Mesenteric fat pad (tissue), 1 donor: ENCODE measurements at regions not wholly inside any gene's neighbourhood (a gene's known extent, or its start where the extent isn't known, plus 50 kb on each side); places are given as distances from the start of the nearest gene placed in this dataset.
"Not testable (repeated sequence)": the region's sequence is repeated elsewhere in the genome, so short reads cannot be mapped to it uniquely, and the experiment has no call there.

ENCODE experiments used
- DNase-seq: peaks from one replicate; pipeline ENCODE4 v3.0.0-alpha.2; 2020; ENCODE audit warnings: low spot score
- donor health status: DM: yes; HTN: yes; CAD: no.

GRCh38 chr10:30560326-30560725 is 69.2 kb downstream of the LYZL2 start:
- DNase-seq, result no peak

GRCh38 chr10:30559180-30559579 is 70.4 kb downstream of the LYZL2 start:
- DNase-seq, result no peak

- no peak for DNase-seq
These were observed 71.1 kb downstream of the LYZL2 start for GRCh38 chr10:30558411-30558810.

- no peak for DNase-seq
These were observed 71.7 kb downstream of the LYZL2 start for GRCh38 chr10:30557884-30558283.

- no peak for DNase-seq
These were observed 73.4 kb downstream of the LYZL2 start for GRCh38 chr10:30556189-30556588.

- DNase-seq, result no peak
These were observed 74.1 kb downstream of the LYZL2 start for GRCh38 chr10:30555465-30555864.

GRCh38 chr10:30554440-30554825 is 75.1 kb downstream of the LYZL2 start:
- no peak for DNase-seq

- DNase-seq, result peak; percentile 92
These were observed 75.7 kb downstream of the LYZL2 start for GRCh38 chr10:30553626-30554439.

GRCh38 chr10:30553018-30553625 is 76.4 kb downstream of the LYZL2 start:
- DNase-seq, result no peak

GRCh38 chr10:30550967-30551815 is 78.4 kb downstream of the LYZL2 start:
- no peak for DNase-seq

GRCh38 chr10:30549134-30549687 is 80.3 kb downstream of the LYZL2 start:
- DNase-seq, result not testable (repeated sequence)

GRCh38 chr10:30546511-30546910 is 83.0 kb downstream of the LYZL2 start:
- DNase-seq, result no peak

GRCh38 chr10:30542895-30543288 is 86.7 kb downstream of the LYZL2 start:
- no peak for DNase-seq

- no peak for DNase-seq
These were observed 87.3 kb downstream of the LYZL2 start for GRCh38 chr10:30542001-30542894.

GRCh38 chr10:30540276-30540675 is 89.3 kb downstream of the LYZL2 start:
- DNase-seq, result no peak

- no peak for DNase-seq
These were observed 91.5 kb downstream of the LYZL2 start for GRCh38 chr10:30538086-30538485.

GRCh38 chr10:30537586-30537985 is 92.0 kb downstream of the LYZL2 start:
- no peak for DNase-seq

GRCh38 chr10:30537158-30537557 is 92.4 kb downstream of the LYZL2 start:
- DNase-seq, result not testable (repeated sequence)

- no peak for DNase-seq
These were observed 93.0 kb downstream of the LYZL2 start for GRCh38 chr10:30536578-30536977.

GRCh38 chr10:30535677-30536076 is 93.9 kb downstream of the LYZL2 start:
- no peak for DNase-seq
